Spleen (tissue), 11 donors: ENCODE measurements at regions not wholly inside any gene's neighbourhood (a gene's known extent, or its start where the extent isn't known, plus 50 kb on each side); places are given as distances from the start of the nearest gene placed in this dataset.

Experiments used
- DNase-seq: peaks from one replicate; pipeline ENCODE4 v3.0.0-alpha.2; 2020
- H3K27ac ChIP-seq, 8 donors: fragments of 200-600 bp; sonication (generic) in 7 of 8; 1 replicate in 4 of 8; 2 replicates in 4 of 8; pipeline versions ENCODE4 v1.5.0 to v1.8.0; 2016 to 2021; ENCODE audit warnings: inconsistent platforms in 4 of 8, mild to moderate bottlenecking in 4 of 8, moderate library complexity in 1 of 8
- H3K27me3 ChIP-seq, 7 donors: fragments of 200-600 bp; sonication (generic) in 6 of 7; replicated peaks in 1 of 7; 1 replicate in 4 of 7; 2 replicates in 3 of 7; pipeline versions ENCODE4 v1.5.0 to v1.8.0; 2016 to 2021; ENCODE audit warnings: inconsistent platforms in 3 of 7, mild to moderate bottlenecking in 1 of 7
- H3K36me3 ChIP-seq, 6 donors: fragments of 200-600 bp; sonication (generic) in 5 of 6; 1 replicate in 4 of 6; 2 replicates in 2 of 6; pipeline versions ENCODE4 v1.5.0 to v1.8.0; 2016 to 2021; ENCODE audit warnings: inconsistent platforms in 2 of 6
- H3K4me1 ChIP-seq, 6 donors: fragments of 200-600 bp; sonication (generic) in 5 of 6; 1 replicate in 3 of 6; 2 replicates in 3 of 6; pipeline versions ENCODE4 v1.5.0 to v1.8.0; 2016 to 2021; ENCODE audit warnings: inconsistent platforms in 3 of 6
- H3K4me3 ChIP-seq, 8 donors: fragments of 200-600 bp; sonication (generic) in 7 of 8; 1 replicate in 4 of 8; 2 replicates in 4 of 8; pipeline versions ENCODE4 v1.5.0 to v1.8.0; 2016 to 2021; ENCODE audit warnings: inconsistent platforms in 4 of 8, mild to moderate bottlenecking in 4 of 8, moderate library complexity in 2 of 8
- H3K9me3 ChIP-seq, 8 donors: fragments of 200-600 bp; sonication (generic) in 7 of 8; 1 replicate in 4 of 8; 2 replicates in 4 of 8; pipeline versions ENCODE4 v1.5.0 to v1.8.0; 2016 to 2021; ENCODE audit warnings: inconsistent platforms in 4 of 8
- POLR2A ChIP-seq, 3 donors: fragments of 450-650 bp; IDR thresholded peaks; one replicate each; pipeline ENCODE4 v1.5.1; 2017; ENCODE audit warnings: antibody characterized with exemption in 3 of 3, mild to moderate bottlenecking in 1 of 3
- POLR2AphosphoS5 ChIP-seq, 3 donors: sonication (generic); formaldehyde crosslinking; IDR thresholded peaks; one replicate each; pipeline ENCODE4 v1.5.1; 2017; ENCODE audit warnings: antibody characterized with exemption in 3 of 3
- WGBS, 5 donors: extraction: QIAGEN DNeasy Blood & Tissue Kit in 3 of 5; methylation state at CpG; one replicate each; pipeline versions ENCODE4 v1.1.5 to v1.1.7; 2013 to 2018; 5-methylcytosine and 5-hydroxymethylcytosine counted together
- intact Hi-C: fragments of 100-400 bp; cut with DNase I; formaldehyde crosslinking; loops from one replicate; pipeline ENCODE4 v1.15.0; 2023; ENCODE audit warnings: low total_unique reads
- TF ChIP-seq, protein P1 (sequence below), 11 experiments: fragments of 200-600 bp in 7 of 11; fragments of 450-650 bp in 4 of 11; sonication (generic) in 4 of 11; IDR thresholded peaks in 8 of 11; conservative IDR thresholded peaks in 3 of 11; 1 replicate in 7 of 11; 2 replicates in 4 of 11; pipeline versions ENCODE4 v1.4.0 to v1.8.0; 2016 to 2021; ENCODE audit warnings: antibody characterized with exemption in 11 of 11, inconsistent platforms in 4 of 11, mild to moderate bottlenecking in 1 of 11
- donor health status: healthy with polysubstance abuse.
- donor health status: DM: no; HTN: no; CAD: no; lungs with moderate emphysema.
- donor health status: DM: no; HTN: no; CAD: no.
- donor health status: Bipolar disorder and iron deficiency.
- donor health status: healthy.
- donor health status: DM: no; HTN: no; CAD: no.
- donor health status: DM: yes; HTN: yes; CAD: no.

DNA sequence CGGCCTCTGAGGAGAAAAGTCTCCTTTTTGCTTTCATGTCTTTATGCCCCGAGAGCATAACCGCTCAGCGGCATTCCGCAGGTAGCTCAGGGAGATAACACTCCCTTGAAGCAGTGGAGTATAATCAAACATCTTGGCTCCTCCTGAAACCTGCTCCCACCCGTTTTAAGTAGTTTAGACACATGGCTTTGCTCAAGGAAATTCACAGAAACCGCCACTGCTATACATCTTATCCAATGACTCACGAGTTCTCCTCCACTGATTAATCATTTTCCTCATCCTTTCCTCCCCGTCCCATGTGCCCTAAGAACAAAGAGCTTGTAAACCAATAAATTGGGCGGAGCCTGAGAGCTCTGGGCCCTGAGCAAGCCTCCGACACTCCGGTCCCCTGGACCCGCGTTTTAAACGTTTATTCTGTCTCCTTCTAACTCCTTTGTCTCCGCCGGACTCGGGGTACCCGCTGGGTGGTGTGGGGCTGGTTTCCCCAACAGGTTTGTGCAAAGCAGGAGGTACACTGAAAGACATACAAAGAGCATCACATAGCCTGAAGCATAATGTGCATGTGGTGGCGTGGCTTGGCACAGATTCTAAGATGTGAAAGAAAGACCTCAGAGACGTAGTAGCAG lies 401.2 kb downstream of the TLL1 start:
- no peaks in the 10 kb centered on the region for H3K27me3 ChIP-seq
- no peaks in the 10 kb centered on the region for H3K36me3 ChIP-seq
- H3K27ac ChIP-seq, result no peak overlapping the region
- H3K4me1 ChIP-seq, result no peaks in the 10 kb centered on the region
- H3K9me3 ChIP-seq, result no peaks in the 10 kb centered on the region
- 82 to 88% (median 84%) methylated on average over 21 of the region's 21 CpGs for WGBS, 5 donors
- no peak for DNase-seq
- no peak overlapping the region for H3K4me3 ChIP-seq
- intact Hi-C loops, result no loop called here
- TF ChIP-seq, protein P1, sequence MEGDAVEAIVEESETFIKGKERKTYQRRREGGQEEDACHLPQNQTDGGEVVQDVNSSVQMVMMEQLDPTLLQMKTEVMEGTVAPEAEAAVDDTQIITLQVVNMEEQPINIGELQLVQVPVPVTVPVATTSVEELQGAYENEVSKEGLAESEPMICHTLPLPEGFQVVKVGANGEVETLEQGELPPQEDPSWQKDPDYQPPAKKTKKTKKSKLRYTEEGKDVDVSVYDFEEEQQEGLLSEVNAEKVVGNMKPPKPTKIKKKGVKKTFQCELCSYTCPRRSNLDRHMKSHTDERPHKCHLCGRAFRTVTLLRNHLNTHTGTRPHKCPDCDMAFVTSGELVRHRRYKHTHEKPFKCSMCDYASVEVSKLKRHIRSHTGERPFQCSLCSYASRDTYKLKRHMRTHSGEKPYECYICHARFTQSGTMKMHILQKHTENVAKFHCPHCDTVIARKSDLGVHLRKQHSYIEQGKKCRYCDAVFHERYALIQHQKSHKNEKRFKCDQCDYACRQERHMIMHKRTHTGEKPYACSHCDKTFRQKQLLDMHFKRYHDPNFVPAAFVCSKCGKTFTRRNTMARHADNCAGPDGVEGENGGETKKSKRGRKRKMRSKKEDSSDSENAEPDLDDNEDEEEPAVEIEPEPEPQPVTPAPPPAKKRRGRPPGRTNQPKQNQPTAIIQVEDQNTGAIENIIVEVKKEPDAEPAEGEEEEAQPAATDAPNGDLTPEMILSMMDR (IDR thresholded peaks at IDR 0.05 in 8 of 11, conservative IDR thresholded peaks at IDR 0.05 in 3 of 11), result no peak
- TF ChIP-seq POLR2AphosphoS5 (IDR thresholded peaks at IDR 0.05) (no peak), POLR2A (IDR thresholded peaks at IDR 0.05) (no peak)

DNA sequence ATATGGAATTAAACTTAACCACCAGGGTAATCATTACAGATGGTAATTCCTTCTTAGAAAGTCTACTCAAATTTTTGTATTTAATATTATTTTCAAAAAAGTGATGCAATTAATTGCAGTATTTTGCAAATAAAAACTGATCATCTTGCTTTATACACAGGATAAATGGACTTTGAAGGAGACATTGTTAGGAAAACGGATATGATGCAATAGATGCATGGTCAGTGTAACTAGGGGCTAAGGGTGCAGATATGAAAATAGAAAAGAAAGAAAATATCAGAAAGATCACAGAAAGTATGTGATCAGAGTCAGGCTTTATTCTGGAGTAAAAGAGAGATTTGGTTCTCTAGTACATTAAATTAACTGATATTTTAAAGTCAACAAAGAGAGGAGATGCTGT lies 401.7 kb downstream of the TLL1 start:
- intact Hi-C loops, result no loop called here
- whole genome bisulfite sequencing, 5 donors, result 61 to 77% (median 75%) methylated on average over 1 of the region's 1 CpG
- no peaks in the 10 kb centered on the region for H3K9me3 ChIP-seq
- H3K27me3 ChIP-seq, result no peaks in the 10 kb centered on the region
- TF ChIP-seq POLR2A (IDR thresholded peaks at IDR 0.05), result no peak
- TF ChIP-seq POLR2AphosphoS5 (IDR thresholded peaks at IDR 0.05), result no peak
- H3K36me3 ChIP-seq, result no peaks in the 10 kb centered on the region
- no peak overlapping the region for H3K27ac ChIP-seq
- no peak overlapping the region for H3K4me3 ChIP-seq
- no peak for DNase-seq
- H3K4me1 ChIP-seq, result no peaks in the 10 kb centered on the region

DNA sequence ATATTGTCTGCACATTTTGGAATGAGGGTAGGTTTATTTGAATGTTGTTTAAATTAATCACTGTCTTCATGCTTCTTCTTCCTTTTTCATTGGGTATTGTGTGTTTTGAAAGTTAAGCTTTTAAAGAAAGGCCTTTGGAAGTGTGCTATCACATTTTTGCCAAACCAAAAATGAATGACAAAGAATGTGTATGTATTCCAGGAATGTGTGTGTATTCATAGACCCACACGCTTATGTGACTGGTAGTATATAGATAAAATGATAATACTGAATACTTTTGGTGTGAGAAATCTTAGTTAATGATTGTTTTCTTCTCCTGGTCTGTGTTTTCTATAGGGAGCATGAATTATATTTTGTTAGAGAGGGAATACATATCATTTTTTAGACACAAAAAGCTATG lies 404.4 kb downstream of the TLL1 start:
- no peak overlapping the region for H3K4me3 ChIP-seq
- H3K4me1 ChIP-seq, result no peaks in the 10 kb centered on the region
- WGBS, 5 donors, result 58 to 87% (median 84%) methylated on average over 1 of the region's 1 CpG
- no peaks in the 10 kb centered on the region for H3K9me3 ChIP-seq
- intact Hi-C loops, result no loop called here
- H3K36me3 ChIP-seq, result no peaks in the 10 kb centered on the region
- no peak for DNase-seq
- no peak overlapping the region for H3K27ac ChIP-seq
- no peak for TF ChIP-seq POLR2A (IDR thresholded peaks at IDR 0.05)
- TF ChIP-seq, protein P1 (IDR thresholded peaks at IDR 0.05 in 8 of 11, conservative IDR thresholded peaks at IDR 0.05 in 3 of 11), result no peak
- TF ChIP-seq POLR2AphosphoS5 (IDR thresholded peaks at IDR 0.05), result no peak
- no peaks in the 10 kb centered on the region for H3K27me3 ChIP-seq

DNA sequence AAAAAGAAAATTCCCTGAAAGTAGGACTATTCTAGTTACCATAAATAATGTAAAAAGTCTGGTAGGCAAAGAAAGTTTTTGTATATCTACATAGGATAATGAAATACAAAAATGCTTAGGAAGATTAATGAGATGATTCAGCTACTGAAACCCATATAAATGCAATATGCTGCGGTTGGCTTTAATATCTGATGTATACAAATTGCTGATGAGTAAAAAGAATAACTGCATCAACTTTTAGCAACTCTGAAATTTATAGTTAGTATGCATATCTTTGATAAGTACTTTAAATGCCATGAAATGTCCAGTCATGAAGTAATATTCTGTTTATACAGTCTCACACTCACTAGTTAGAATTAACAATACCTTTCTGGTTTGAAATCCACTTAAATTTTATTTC lies 404.8 kb downstream of the TLL1 start:
- DNase-seq, result no peak

More for the DNA sequence above, 404.8 kb downstream of the TLL1 start:
- Histone ChIP-seq H3K4me3 (no peak overlapping the region), H3K4me1 (no peaks in the 10 kb centered on the region), H3K27me3 (no peaks in the 10 kb centered on the region), H3K9me3 (no peaks in the 10 kb centered on the region), H3K27ac (no peak overlapping the region), H3K36me3 (no peaks in the 10 kb centered on the region)
- intact Hi-C loops, result no loop called here
- 76 to 97% (median 85%) methylated on average over 1 of the region's 1 CpG for WGBS, 5 donors
- TF ChIP-seq, protein P1 (IDR thresholded peaks at IDR 0.05 in 8 of 11, conservative IDR thresholded peaks at IDR 0.05 in 3 of 11), result no peak
- TF ChIP-seq POLR2AphosphoS5 (IDR thresholded peaks at IDR 0.05), result no peak
- no peak for TF ChIP-seq POLR2A (IDR thresholded peaks at IDR 0.05)
